Osteocyte (in vitro differentiated cells): ENCODE measurements at regions not wholly inside any gene's neighbourhood (a gene's known extent, or its start where the extent isn't known, plus 50 kb on each side); places are given as distances from the start of the nearest gene placed in this dataset.

Source experiments
- DNase-seq: peaks from one replicate; pipeline ENCODE4 v3.0.0; 2021; ENCODE audit warnings: mixed read lengths; ENCODE audit not compliant: unreplicated experiment; ENCODE audit errors: extremely low spot score
- H3K27ac Mint-ChIP-seq: one replicate; pipeline ENCODE4 v1.8.0; 2021; ENCODE audit warnings: mild to moderate bottlenecking, mixed read lengths; ENCODE audit not compliant: unreplicated experiment
- H3K27me3 Mint-ChIP-seq: one replicate; pipeline ENCODE4 v1.8.0; 2021; ENCODE audit warnings: mixed read lengths; ENCODE audit not compliant: unreplicated experiment
- H3K36me3 Mint-ChIP-seq: one replicate; pipeline ENCODE4 v1.8.0; 2021; ENCODE audit warnings: mixed read lengths; ENCODE audit not compliant: unreplicated experiment
- H3K4me1 Mint-ChIP-seq: one replicate; pipeline ENCODE4 v1.8.0; 2021; ENCODE audit warnings: mixed read lengths; ENCODE audit not compliant: unreplicated experiment
- H3K4me3 Mint-ChIP-seq: one replicate; pipeline ENCODE4 v1.8.0; 2021; ENCODE audit warnings: mild to moderate bottlenecking, moderate library complexity, mixed read lengths; ENCODE audit not compliant: unreplicated experiment
- H3K9me3 Mint-ChIP-seq: one replicate; pipeline ENCODE4 v1.8.0; 2021; ENCODE audit warnings: mixed read lengths; ENCODE audit not compliant: unreplicated experiment
- CTCF ChIP-seq: fragments of 200-600 bp; sonication (generic); IDR thresholded peaks from 2 replicates; pipeline ENCODE4 v1.5.0; 2021; ENCODE audit warnings: antibody characterized with exemption, mild to moderate bottlenecking, moderate library complexity

- H3K9me3 Mint-ChIP-seq: peaks cover 14% of the 10 kb centered on the region
- peaks cover 9% of the 10 kb centered on the region for H3K27me3 Mint-ChIP-seq
- no peak for TF ChIP-seq CTCF
- no peak overlapping the region for H3K4me3 Mint-ChIP-seq
- H3K36me3 Mint-ChIP-seq: no peaks in the 10 kb centered on the region
- no peak for DNase-seq
- no peak overlapping the region for H3K27ac Mint-ChIP-seq
- no peaks in the 10 kb centered on the region for H3K4me1 Mint-ChIP-seq
These were observed 54.3 kb upstream of the ITGA6 start for GRCh38 chr2:172373076-172373475.

- peaks cover 14% of the 10 kb centered on the region for H3K9me3 Mint-ChIP-seq
- no peak for DNase-seq
- H3K36me3 Mint-ChIP-seq: no peaks in the 10 kb centered on the region
- H3K4me3 Mint-ChIP-seq: no peak overlapping the region
- H3K27me3 Mint-ChIP-seq: peaks cover 9% of the 10 kb centered on the region
- H3K4me1 Mint-ChIP-seq: no peaks in the 10 kb centered on the region
- H3K27ac Mint-ChIP-seq: no peak overlapping the region
- no peak for TF ChIP-seq CTCF
These were observed 53.6 kb upstream of the ITGA6 start for GRCh38 chr2:172373766-172374165.

GRCh38 chr2:172374318-172375240 lies 52.8 kb upstream of the ITGA6 start:
- DNase-seq: no peak
- Mint-ChIP-seq H3K4me3 (no peak overlapping the region), H3K27me3 (peaks cover 9% of the 10 kb centered on the region), H3K27ac (no peak overlapping the region), H3K4me1 (no peaks in the 10 kb centered on the region), H3K36me3 (no peaks in the 10 kb centered on the region), H3K9me3 (peaks cover 6% of the 10 kb centered on the region)
- TF ChIP-seq CTCF: no peak

GRCh38 chr2:172375251-172375650 lies 52.1 kb upstream of the ITGA6 start:
- no peak for DNase-seq
- Mint-ChIP-seq H3K27ac (no peak overlapping the region), H3K36me3 (no peaks in the 10 kb centered on the region), H3K27me3 (peaks cover 9% of the 10 kb centered on the region), H3K4me3 (no peak overlapping the region), H3K4me1 (peaks cover 1% of the 10 kb centered on the region), H3K9me3 (peaks cover 5% of the 10 kb centered on the region)
- no peak for TF ChIP-seq CTCF

GRCh38 chr2:172376016-172376415 lies 51.4 kb upstream of the ITGA6 start:
- Mint-ChIP-seq H3K9me3 (no peaks in the 10 kb centered on the region), H3K36me3 (no peaks in the 10 kb centered on the region), H3K27me3 (peaks cover 9% of the 10 kb centered on the region), H3K27ac (no peak overlapping the region), H3K4me1 (peaks cover 8% of the 10 kb centered on the region), H3K4me3 (no peak overlapping the region)
- TF ChIP-seq CTCF: no peak
- no peak for DNase-seq
